Peyer's patch (tissue), 4 donors: ENCODE measurements at regions not wholly inside any gene's neighbourhood (a gene's known extent, or its start where the extent isn't known, plus 50 kb on each side); places are given as distances from the start of the nearest gene placed in this dataset.

Experiments used
- DNase-seq, 3 donors: peaks; one replicate each; pipeline ENCODE4 v3.0.0-alpha.2; 2017 to 2019
- H3K27ac ChIP-seq, 4 donors: fragments of 200-600 bp; sonication (generic); one replicate each; pipeline ENCODE4 v1.5.1; 2016 to 2019
- H3K27me3 ChIP-seq, 2 donors: fragments of 200-600 bp; sonication (generic); one replicate each; pipeline ENCODE4 v1.5.1; 2019
- H3K36me3 ChIP-seq, 3 donors: fragments of 200-600 bp; sonication (generic); one replicate each; pipeline ENCODE4 v1.5.1; 2016 to 2019
- H3K4me1 ChIP-seq, 4 donors: fragments of 200-600 bp; sonication (generic); one replicate each; pipeline ENCODE4 v1.5.1; 2016 to 2019
- H3K4me3 ChIP-seq, 4 donors: fragments of 200-600 bp; sonication (generic); 1 replicate in 3 of 4; 2 replicates in 1 of 4; pipeline ENCODE4 v1.5.1; 2016 to 2019; ENCODE audit warnings: mild to moderate bottlenecking in 1 of 4
- H3K9me3 ChIP-seq, 4 donors: fragments of 200-600 bp; sonication (generic); one replicate each; pipeline ENCODE4 v1.5.1; 2016 to 2019; ENCODE audit warnings: mild to moderate bottlenecking in 1 of 4
- CTCF ChIP-seq, 6 experiments: fragments of 450-650 bp in 4 of 6; fragments of 200-600 bp in 2 of 6; sonication (generic) in 1 of 6; IDR thresholded peaks; one replicate each; pipeline ENCODE4 v1.5.1; 2017 to 2019; ENCODE audit warnings: antibody characterized with exemption in 6 of 6, mild to moderate bottlenecking in 3 of 6, moderate library complexity in 1 of 6
- POLR2A ChIP-seq, 2 donors: fragments of 450-650 bp; IDR thresholded peaks; one replicate each; pipeline ENCODE4 v1.5.1; 2017; ENCODE audit warnings: antibody characterized with exemption in 2 of 2, mild to moderate bottlenecking in 2 of 2, moderate library complexity in 2 of 2

- Histone ChIP-seq H3K4me3 (no peak overlapping the region), H3K9me3 (no peaks in the 10 kb centered on the region), H3K36me3 (no peaks in the 10 kb centered on the region), H3K4me1 (no peaks in the 10 kb centered on the region), H3K27ac (no peak overlapping the region), H3K27me3 (no peaks in the 10 kb centered on the region)
- TF ChIP-seq POLR2A (IDR thresholded peaks at IDR 0.05) (no peak), CTCF (IDR thresholded peaks at IDR 0.05) (no peak)
- peak in 1 of 3 donors; percentile 9 for DNase-seq
Observed at GRCh38 chr22:49019737-49020713, 807.6 kb downstream of the BRD1 start.

GRCh38 chr22:49018601-49019000 is 809.1 kb downstream of the BRD1 start:
- H3K27ac ChIP-seq, result no peak overlapping the region
- no peak overlapping the region for H3K4me3 ChIP-seq
- peak in 2 of 3 donors; percentile 8 to 36 for DNase-seq
- no peaks in the 10 kb centered on the region for H3K4me1 ChIP-seq
- no peaks in the 10 kb centered on the region for H3K9me3 ChIP-seq
- no peaks in the 10 kb centered on the region for H3K27me3 ChIP-seq
- H3K36me3 ChIP-seq, result no peaks in the 10 kb centered on the region
- TF ChIP-seq CTCF (IDR thresholded peaks at IDR 0.05) (no peak), POLR2A (IDR thresholded peaks at IDR 0.05) (no peak)

DNA sequence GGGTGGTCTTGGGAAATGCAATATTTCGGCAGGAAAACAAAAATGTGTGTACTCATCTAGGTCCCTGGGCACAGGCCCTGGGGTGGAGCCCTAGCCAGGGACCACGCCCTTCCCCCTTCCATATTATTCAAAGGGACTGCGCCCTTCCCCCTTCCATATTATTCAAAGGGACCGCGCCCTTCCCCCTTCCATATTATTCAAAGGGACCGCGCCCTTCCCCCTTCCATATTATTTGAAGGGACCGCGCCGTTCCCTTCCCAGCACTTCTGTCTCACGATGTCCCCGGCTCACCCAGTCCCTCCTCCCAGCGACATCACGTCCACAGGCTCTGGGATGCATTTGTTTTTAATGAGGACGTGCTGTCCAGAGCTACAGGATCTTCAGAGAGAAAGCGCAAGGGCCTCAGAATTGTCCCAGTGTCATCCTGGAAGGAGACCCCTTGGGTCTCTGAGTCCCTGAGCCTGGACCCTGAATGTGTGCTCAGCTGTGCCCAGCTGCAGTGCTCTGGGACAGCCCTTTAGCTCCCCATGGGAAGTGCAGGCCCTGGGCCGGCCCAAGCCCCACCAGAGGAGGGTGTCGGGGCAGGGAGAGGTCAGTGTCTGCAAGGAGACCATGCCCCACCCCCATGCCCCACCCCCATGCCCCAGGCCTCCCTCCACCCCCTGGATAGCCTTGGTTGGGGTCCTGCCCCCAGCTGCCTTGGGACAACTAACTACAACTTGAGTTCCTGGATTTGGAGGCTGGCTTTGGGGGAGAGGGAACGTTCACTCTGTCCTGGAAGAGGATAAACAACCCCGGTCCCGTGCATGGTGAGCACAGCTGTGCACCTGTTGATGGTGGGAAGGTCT is 810.0 kb downstream of the BRD1 start:
- no peak overlapping the region for H3K27ac ChIP-seq
- no peak for TF ChIP-seq CTCF (IDR thresholded peaks at IDR 0.05)
- no peak for TF ChIP-seq POLR2A (IDR thresholded peaks at IDR 0.05)
- H3K4me1 ChIP-seq, result no peaks in the 10 kb centered on the region
- no peaks in the 10 kb centered on the region for H3K27me3 ChIP-seq
- H3K36me3 ChIP-seq, result no peaks in the 10 kb centered on the region
- no peak overlapping the region for H3K4me3 ChIP-seq
- DNase-seq, result no peak
- H3K9me3 ChIP-seq, result no peaks in the 10 kb centered on the region

DNA sequence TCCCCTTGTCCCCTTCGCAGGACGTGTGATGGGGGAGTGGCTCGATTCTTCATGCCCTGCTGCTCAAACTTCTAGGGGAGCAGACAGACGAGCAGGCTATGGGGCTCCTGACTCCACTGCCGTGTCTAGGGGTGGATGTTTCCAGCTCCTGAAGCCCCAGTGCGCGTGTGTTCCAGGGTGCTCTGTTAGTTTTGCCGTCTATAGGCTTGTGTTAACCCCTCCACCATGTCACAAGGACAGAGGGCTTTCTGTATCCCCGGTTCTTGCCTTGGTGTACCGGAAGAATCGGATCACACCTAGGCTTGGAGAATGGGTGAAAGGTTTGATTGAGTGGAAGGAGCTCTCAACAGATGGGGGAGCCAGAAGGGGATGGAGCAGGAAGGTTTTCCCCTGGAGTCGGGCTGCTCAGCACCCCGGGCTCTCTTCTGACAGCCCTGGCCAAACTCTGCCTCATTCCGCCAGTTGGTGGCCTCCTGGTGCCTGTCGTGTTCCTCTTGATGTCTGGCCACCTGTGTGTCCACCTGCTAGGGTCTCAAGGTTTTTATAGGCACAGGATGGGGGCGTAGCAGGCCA is 810.7 kb downstream of the BRD1 start:
- Histone ChIP-seq H3K27ac (no peak overlapping the region), H3K4me3 (no peak overlapping the region), H3K9me3 (no peaks in the 10 kb centered on the region), H3K27me3 (no peaks in the 10 kb centered on the region), H3K36me3 (no peaks in the 10 kb centered on the region), H3K4me1 (no peaks in the 10 kb centered on the region)
- TF ChIP-seq POLR2A (IDR thresholded peaks at IDR 0.05), result no peak
- no peak for TF ChIP-seq CTCF (IDR thresholded peaks at IDR 0.05)
- peak in 1 of 3 donors; percentile 19 for DNase-seq

GRCh38 chr22:49015993-49016908 is 811.4 kb downstream of the BRD1 start:
- no peaks in the 10 kb centered on the region for H3K27me3 ChIP-seq
- H3K27ac ChIP-seq, result no peak overlapping the region
- DNase-seq, result no peak
- no peaks in the 10 kb centered on the region for H3K4me1 ChIP-seq
- H3K36me3 ChIP-seq, result no peaks in the 10 kb centered on the region
- no peak overlapping the region for H3K4me3 ChIP-seq
- H3K9me3 ChIP-seq, result no peaks in the 10 kb centered on the region
- TF ChIP-seq POLR2A (IDR thresholded peaks at IDR 0.05) (no peak), CTCF (IDR thresholded peaks at IDR 0.05) (no peak)
